ENCODE measurements at regions not wholly inside any gene's neighbourhood (a gene's known extent, or its start where the extent isn't known, plus 50 kb on each side); places are given as distances from the start of the nearest gene placed in this dataset.
"Not testable (repeated sequence)": the region's sequence is repeated elsewhere in the genome, so short reads cannot be mapped to it uniquely, and the experiment has no call there.

DNA sequence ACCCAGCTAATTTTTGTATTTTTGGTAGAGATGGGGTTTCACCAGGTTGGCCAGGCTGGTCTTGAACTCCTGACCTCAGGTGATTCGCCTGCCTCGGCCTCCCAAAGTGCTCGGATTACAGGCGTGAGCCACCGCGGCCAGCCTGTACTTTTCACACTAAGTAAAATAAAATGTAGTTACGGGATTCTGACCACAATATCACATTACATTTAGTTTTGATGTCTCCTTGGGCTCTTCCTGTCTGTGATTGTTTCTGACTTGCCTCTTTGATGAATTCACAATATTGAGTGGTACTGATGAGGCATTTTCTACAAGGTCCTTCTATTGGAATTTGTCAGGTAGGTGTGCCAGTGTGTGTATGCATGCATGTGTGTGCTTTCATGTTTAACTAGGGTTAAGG lies 658.6 kb upstream of the TMEM132C start:
- not testable (repeated sequence) for H3K4me2 ChIP-seq (ENCODE audit: low read depth, low read length, poor library complexity, severe bottlenecking); H3K9ac ChIP-seq (ENCODE audit: low read length); DNase-seq; H2AFZ ChIP-seq (ENCODE audit: low read length); H3K4me3 ChIP-seq (ENCODE audit: low read length); H4K20me1 ChIP-seq (ENCODE audit: insufficient read depth, low read depth, low read length); H3K27ac ChIP-seq (ENCODE audit: low read length); H3K36me3 ChIP-seq (ENCODE audit: insufficient read depth, low read length); H3K4me1 ChIP-seq (ENCODE audit: low read length); H3K27me3 ChIP-seq (ENCODE audit: low read length); H3K79me2 ChIP-seq (ENCODE audit: low read length); H3K9me2 ChIP-seq (replicated peaks; ENCODE audit: insufficient read depth, low read length); H3K9me3 ChIP-seq (ENCODE audit: low read length)

DNA sequence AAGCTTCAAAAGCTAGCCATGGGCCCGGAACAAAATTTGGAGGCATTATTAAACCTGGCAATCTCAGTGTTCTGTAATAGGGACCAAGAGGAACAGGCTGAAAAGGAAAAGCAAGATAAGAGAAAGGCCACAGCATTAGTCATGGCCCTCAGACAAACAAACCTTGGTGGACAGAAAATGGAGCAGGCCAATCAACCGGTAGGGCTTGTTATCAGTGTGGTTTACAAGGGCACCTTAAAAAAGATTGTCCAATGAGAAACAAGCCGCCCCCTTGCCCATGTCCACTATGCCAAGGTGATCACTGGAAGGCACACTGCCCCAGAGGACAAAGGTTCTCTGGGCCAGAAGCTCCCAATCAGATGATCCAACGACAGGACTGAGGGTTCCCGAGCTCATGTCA lies 653.9 kb upstream of the TMEM132C start:
- Histone ChIP-seq H3K9ac (ENCODE audit: low read length) (no peak overlapping the region), H3K4me2 (ENCODE audit: low read depth, low read length, poor library complexity, severe bottlenecking) (no peak overlapping the region), H3K27ac (ENCODE audit: low read length) (no peak overlapping the region), H4K20me1 (ENCODE audit: insufficient read depth, low read depth, low read length) (no peaks in the 10 kb centered on the region), H3K27me3 (ENCODE audit: low read length) (no peaks in the 10 kb centered on the region), H3K79me2 (ENCODE audit: low read length) (no peaks in the 10 kb centered on the region), H3K9me2 (replicated peaks; ENCODE audit: insufficient read depth, low read length) (no peaks in the 10 kb centered on the region), H3K4me1 (ENCODE audit: low read length) (no peaks in the 10 kb centered on the region), H3K4me3 (ENCODE audit: low read length) (no peak overlapping the region), H3K36me3 (ENCODE audit: insufficient read depth, low read length) (no peaks in the 10 kb centered on the region), H3K9me3 (ENCODE audit: low read length) (no peaks in the 10 kb centered on the region), H2AFZ (ENCODE audit: low read length) (no peak overlapping the region)
- DNase-seq: no peak

DNA sequence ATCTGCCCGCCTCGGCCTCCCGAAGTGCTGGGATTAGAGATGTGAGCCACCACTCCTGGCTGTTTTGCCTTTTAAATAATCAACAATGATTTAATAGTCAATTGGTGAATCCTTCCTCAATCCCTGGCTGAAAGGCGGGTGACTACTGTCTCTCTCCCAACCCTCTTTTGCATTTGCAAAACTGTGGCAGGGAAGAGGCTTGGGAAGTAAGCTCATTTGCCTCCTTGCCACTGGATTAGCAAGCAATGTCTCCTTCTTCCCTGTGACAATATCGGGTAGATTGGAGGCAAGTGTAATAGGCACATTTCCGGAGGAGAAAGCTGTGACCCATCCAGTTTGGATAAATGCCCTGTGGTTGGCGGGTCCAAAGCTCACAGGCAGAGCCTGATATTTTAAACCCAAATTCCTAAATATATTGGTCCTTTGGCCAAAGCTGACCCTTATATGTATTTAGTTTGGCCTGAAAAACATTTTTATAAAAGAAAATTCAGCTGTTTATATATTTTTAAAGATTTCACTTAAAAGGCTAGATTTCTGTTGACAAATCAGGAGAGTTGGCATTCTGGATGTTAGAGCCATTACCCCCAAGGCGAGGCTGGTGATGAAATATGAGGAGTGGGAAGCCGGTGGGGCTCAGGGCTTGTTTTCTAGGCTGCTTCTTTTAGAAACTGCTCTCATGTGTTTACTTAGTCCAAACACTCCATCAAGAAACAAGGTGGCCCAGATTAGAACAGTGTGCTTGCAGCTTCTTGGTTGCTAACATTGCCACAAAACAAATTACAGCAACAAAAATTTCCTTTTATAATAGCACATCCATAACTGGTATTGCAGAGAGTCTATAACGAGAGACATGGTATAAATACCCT lies 646.9 kb upstream of the TMEM132C start:
- no peak for DNase-seq
- no peaks in the 10 kb centered on the region for H4K20me1 ChIP-seq (ENCODE audit: insufficient read depth, low read depth, low read length)
- no peak overlapping the region for H3K27ac ChIP-seq (ENCODE audit: low read length)
- no peaks in the 10 kb centered on the region for H3K4me1 ChIP-seq (ENCODE audit: low read length)
- no peaks in the 10 kb centered on the region for H3K79me2 ChIP-seq (ENCODE audit: low read length)
- H3K9me2 ChIP-seq (replicated peaks; ENCODE audit: insufficient read depth, low read length): no peaks in the 10 kb centered on the region
- no peak overlapping the region for H3K4me3 ChIP-seq (ENCODE audit: low read length)
- H3K36me3 ChIP-seq (ENCODE audit: insufficient read depth, low read length): no peaks in the 10 kb centered on the region
- no peak overlapping the region for H3K4me2 ChIP-seq (ENCODE audit: low read depth, low read length, poor library complexity, severe bottlenecking)
- no peaks in the 10 kb centered on the region for H3K9me3 ChIP-seq (ENCODE audit: low read length)
- no peaks in the 10 kb centered on the region for H3K27me3 ChIP-seq (ENCODE audit: low read length)
- no peak overlapping the region for H2AFZ ChIP-seq (ENCODE audit: low read length)
- no peak overlapping the region for H3K9ac ChIP-seq (ENCODE audit: low read length)

DNA sequence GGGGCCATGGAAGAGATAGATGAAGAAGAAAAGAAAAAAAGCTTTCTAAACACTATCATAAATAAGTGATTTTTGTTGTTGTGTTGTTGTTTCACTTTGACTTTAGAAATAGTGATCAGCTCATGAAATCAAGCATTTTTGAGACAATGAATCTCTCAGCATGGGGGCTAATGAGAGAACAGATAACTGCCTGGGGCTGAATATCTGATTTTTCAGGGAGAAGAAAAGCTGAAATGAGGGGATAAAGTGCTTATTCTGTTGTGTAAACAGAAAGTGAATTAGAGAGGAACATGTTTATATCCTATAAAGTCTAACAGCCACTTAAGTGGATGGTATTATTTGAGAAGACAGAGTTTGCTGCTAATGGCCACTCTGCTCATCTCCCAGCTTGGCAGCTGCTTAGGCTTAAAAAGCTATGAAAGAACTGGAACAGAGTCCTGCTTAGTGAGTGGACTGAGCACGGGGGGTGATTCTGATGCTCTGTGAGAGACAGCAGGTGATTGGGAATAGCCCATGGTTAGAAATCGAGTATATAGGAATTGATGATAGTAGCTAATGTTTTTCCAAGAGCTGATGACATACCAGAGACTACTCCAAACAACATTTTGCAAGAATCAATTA lies 646.1 kb upstream of the TMEM132C start:
- Histone ChIP-seq H3K9ac (ENCODE audit: low read length) (no peak overlapping the region), H2AFZ (ENCODE audit: low read length) (no peak overlapping the region), H3K79me2 (ENCODE audit: low read length) (no peaks in the 10 kb centered on the region), H3K36me3 (ENCODE audit: insufficient read depth, low read length) (no peaks in the 10 kb centered on the region), H4K20me1 (ENCODE audit: insufficient read depth, low read depth, low read length) (no peaks in the 10 kb centered on the region), H3K4me2 (ENCODE audit: low read depth, low read length, poor library complexity, severe bottlenecking) (no peak overlapping the region), H3K27ac (ENCODE audit: low read length) (no peak overlapping the region), H3K9me2 (replicated peaks; ENCODE audit: insufficient read depth, low read length) (no peaks in the 10 kb centered on the region), H3K4me1 (ENCODE audit: low read length) (no peaks in the 10 kb centered on the region), H3K27me3 (ENCODE audit: low read length) (no peaks in the 10 kb centered on the region), H3K9me3 (ENCODE audit: low read length) (no peaks in the 10 kb centered on the region), H3K4me3 (ENCODE audit: low read length) (no peak overlapping the region)
- DNase-seq: no peak

DNA sequence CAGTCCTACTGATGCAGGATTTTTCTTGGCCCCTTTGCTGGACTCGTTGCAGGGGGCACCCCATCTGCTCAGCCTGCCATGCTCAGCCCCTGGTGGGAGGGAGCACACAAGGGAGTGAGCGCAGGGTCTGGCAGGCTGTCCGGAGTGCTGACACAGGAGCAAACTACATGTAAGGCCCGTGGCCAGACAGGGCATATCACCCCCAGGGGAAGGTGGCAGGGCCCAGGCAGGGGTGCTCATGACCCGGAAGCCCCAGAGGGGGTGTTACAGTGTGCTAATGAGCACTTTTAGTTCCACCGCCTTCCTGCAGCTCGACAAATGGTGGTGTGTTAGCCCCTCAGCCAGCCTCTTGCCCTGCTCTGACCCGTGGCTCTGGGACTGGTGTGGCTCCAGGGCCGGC lies 645.6 kb upstream of the TMEM132C start:
- Histone ChIP-seq H3K9ac (ENCODE audit: low read length) (no peak overlapping the region), H3K27ac (ENCODE audit: low read length) (no peak overlapping the region), H3K9me2 (replicated peaks; ENCODE audit: insufficient read depth, low read length) (no peaks in the 10 kb centered on the region), H3K36me3 (ENCODE audit: insufficient read depth, low read length) (no peaks in the 10 kb centered on the region), H3K27me3 (ENCODE audit: low read length) (no peaks in the 10 kb centered on the region), H3K4me3 (ENCODE audit: low read length) (no peak overlapping the region), H3K4me2 (ENCODE audit: low read depth, low read length, poor library complexity, severe bottlenecking) (no peak overlapping the region), H3K79me2 (ENCODE audit: low read length) (no peaks in the 10 kb centered on the region), H3K9me3 (ENCODE audit: low read length) (no peaks in the 10 kb centered on the region), H3K4me1 (ENCODE audit: low read length) (no peaks in the 10 kb centered on the region), H4K20me1 (ENCODE audit: insufficient read depth, low read depth, low read length) (no peaks in the 10 kb centered on the region), H2AFZ (ENCODE audit: low read length) (no peak overlapping the region)
- DNase-seq: no peak

GRCh38 chr12:127623362-127623761 lies 643.6 kb upstream of the TMEM132C start:
- Histone ChIP-seq H3K4me3 (ENCODE audit: low read length) (no peak overlapping the region), H4K20me1 (ENCODE audit: insufficient read depth, low read depth, low read length) (no peaks in the 10 kb centered on the region), H3K9ac (ENCODE audit: low read length) (no peak overlapping the region), H3K36me3 (ENCODE audit: insufficient read depth, low read length) (no peaks in the 10 kb centered on the region), H3K9me3 (ENCODE audit: low read length) (no peaks in the 10 kb centered on the region), H3K79me2 (ENCODE audit: low read length) (no peaks in the 10 kb centered on the region), H3K9me2 (replicated peaks; ENCODE audit: insufficient read depth, low read length) (no peaks in the 10 kb centered on the region), H3K27me3 (ENCODE audit: low read length) (no peaks in the 10 kb centered on the region), H3K4me1 (ENCODE audit: low read length) (no peaks in the 10 kb centered on the region), H3K27ac (ENCODE audit: low read length) (no peak overlapping the region), H2AFZ (ENCODE audit: low read length) (no peak overlapping the region), H3K4me2 (ENCODE audit: low read depth, low read length, poor library complexity, severe bottlenecking) (no peak overlapping the region)
- DNase-seq: no peak

GRCh38 chr12:127625176-127625771 lies 641.7 kb upstream of the TMEM132C start:
- no peak overlapping the region for H2AFZ ChIP-seq (ENCODE audit: low read length)
- H3K27me3 ChIP-seq (ENCODE audit: low read length): no peaks in the 10 kb centered on the region
- no peak overlapping the region for H3K4me3 ChIP-seq (ENCODE audit: low read length)
- H3K9me3 ChIP-seq (ENCODE audit: low read length): no peaks in the 10 kb centered on the region
- no peaks in the 10 kb centered on the region for H4K20me1 ChIP-seq (ENCODE audit: insufficient read depth, low read depth, low read length)
- no peak overlapping the region for H3K27ac ChIP-seq (ENCODE audit: low read length)
- no peaks in the 10 kb centered on the region for H3K79me2 ChIP-seq (ENCODE audit: low read length)
- H3K9me2 ChIP-seq (replicated peaks; ENCODE audit: insufficient read depth, low read length): no peaks in the 10 kb centered on the region
- no peak overlapping the region for H3K9ac ChIP-seq (ENCODE audit: low read length)
- no peaks in the 10 kb centered on the region for H3K36me3 ChIP-seq (ENCODE audit: insufficient read depth, low read length)
- no peak for DNase-seq
- H3K4me1 ChIP-seq (ENCODE audit: low read length): no peaks in the 10 kb centered on the region
- H3K4me2 ChIP-seq (ENCODE audit: low read depth, low read length, poor library complexity, severe bottlenecking): no peak overlapping the region

GRCh38 chr12:127628645-127629044 lies 638.3 kb upstream of the TMEM132C start:
- H3K27me3 ChIP-seq (ENCODE audit: low read length): no peaks in the 10 kb centered on the region
- H3K9me3 ChIP-seq (ENCODE audit: low read length): no peaks in the 10 kb centered on the region
- H3K4me1 ChIP-seq (ENCODE audit: low read length): no peaks in the 10 kb centered on the region
- H4K20me1 ChIP-seq (ENCODE audit: insufficient read depth, low read depth, low read length): no peaks in the 10 kb centered on the region
- H3K9me2 ChIP-seq (replicated peaks; ENCODE audit: insufficient read depth, low read length): no peaks in the 10 kb centered on the region
- H3K9ac ChIP-seq (ENCODE audit: low read length): no peak overlapping the region
- DNase-seq: no peak
- no peak overlapping the region for H3K4me2 ChIP-seq (ENCODE audit: low read depth, low read length, poor library complexity, severe bottlenecking)
- H3K79me2 ChIP-seq (ENCODE audit: low read length): no peaks in the 10 kb centered on the region
- H3K4me3 ChIP-seq (ENCODE audit: low read length): no peak overlapping the region
- H2AFZ ChIP-seq (ENCODE audit: low read length): no peak overlapping the region
- H3K27ac ChIP-seq (ENCODE audit: low read length): no peak overlapping the region
- no peaks in the 10 kb centered on the region for H3K36me3 ChIP-seq (ENCODE audit: insufficient read depth, low read length)
